Nephron progenitor cell (in vitro differentiated cells): ENCODE measurements at regions not wholly inside any gene's neighbourhood (a gene's known extent, or its start where the extent isn't known, plus 50 kb on each side); places are given as distances from the start of the nearest gene placed in this dataset.

Source experiments
- DNase-seq: peaks from one replicate; pipeline ENCODE4 v3.0.0; 2021
- H3K27ac Mint-ChIP-seq: 2 replicates; pipeline ENCODE4 v1.8.0; 2021; ENCODE audit warnings: mild to moderate bottlenecking, moderate library complexity, mixed read lengths
- H3K27me3 Mint-ChIP-seq: 2 replicates; pipeline ENCODE4 v1.8.0; 2021; ENCODE audit warnings: mild to moderate bottlenecking, low read depth, mixed read lengths; ENCODE audit not compliant: poor library complexity
- H3K36me3 Mint-ChIP-seq: 2 replicates; pipeline ENCODE4 v1.8.0; 2021; ENCODE audit warnings: low read depth, mixed read lengths
- H3K4me1 Mint-ChIP-seq: 2 replicates; pipeline ENCODE4 v1.8.0; 2021; ENCODE audit warnings: mixed read lengths
- H3K4me3 Mint-ChIP-seq: 2 replicates; pipeline ENCODE4 v1.8.0; 2021; ENCODE audit warnings: mild to moderate bottlenecking, moderate library complexity, mixed read lengths
- H3K9me3 Mint-ChIP-seq: 2 replicates; pipeline ENCODE4 v1.8.0; 2021; ENCODE audit warnings: mild to moderate bottlenecking, moderate library complexity, mixed read lengths
- TF ChIP-seq, protein P1 (sequence below): fragments of 200-600 bp; sonication (generic); IDR thresholded peaks from 2 replicates; pipeline ENCODE4 v1.5.0; 2021; ENCODE audit warnings: antibody characterized with exemption

DNA sequence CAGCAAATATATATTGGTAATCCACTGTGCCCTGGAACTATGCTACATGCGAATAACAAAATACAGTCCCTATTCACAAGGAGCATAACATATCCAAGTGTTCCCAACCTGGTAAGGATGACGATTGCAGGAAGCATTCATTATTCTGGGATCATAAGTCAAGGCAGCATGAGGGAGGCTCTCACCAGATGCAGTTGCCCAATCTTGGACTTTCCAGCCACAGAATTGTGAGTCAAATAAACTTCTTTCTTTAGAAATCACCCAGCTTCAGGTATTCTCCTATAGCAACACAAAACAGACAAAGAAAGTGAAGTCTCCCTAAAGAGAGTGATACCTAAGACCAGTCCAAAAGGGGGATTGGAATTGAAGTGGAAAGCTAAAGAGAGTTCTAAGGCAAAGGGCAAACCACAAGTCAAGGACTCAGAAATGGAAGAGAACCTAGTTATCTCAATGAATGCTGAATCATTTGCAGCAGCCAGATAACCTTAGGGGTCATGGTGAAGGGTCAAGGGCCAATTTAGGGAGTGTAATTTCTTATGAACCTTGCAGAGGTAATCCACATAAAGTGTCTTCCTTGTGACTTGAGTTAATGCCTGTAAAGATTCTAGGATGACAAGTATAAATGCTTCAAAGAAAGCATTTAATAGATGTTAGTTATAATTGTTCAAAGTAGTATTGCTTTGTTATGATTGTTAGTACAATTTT lies 103.1 kb upstream of the PCDH7 start:
- no peak overlapping the region for H3K4me3 Mint-ChIP-seq
- H3K36me3 Mint-ChIP-seq, result no peaks in the 10 kb centered on the region
- no peaks in the 10 kb centered on the region for H3K27me3 Mint-ChIP-seq
- H3K9me3 Mint-ChIP-seq, result no peaks in the 10 kb centered on the region
- H3K27ac Mint-ChIP-seq, result no peak overlapping the region
- DNase-seq, result no peak
- TF ChIP-seq, protein P1, sequence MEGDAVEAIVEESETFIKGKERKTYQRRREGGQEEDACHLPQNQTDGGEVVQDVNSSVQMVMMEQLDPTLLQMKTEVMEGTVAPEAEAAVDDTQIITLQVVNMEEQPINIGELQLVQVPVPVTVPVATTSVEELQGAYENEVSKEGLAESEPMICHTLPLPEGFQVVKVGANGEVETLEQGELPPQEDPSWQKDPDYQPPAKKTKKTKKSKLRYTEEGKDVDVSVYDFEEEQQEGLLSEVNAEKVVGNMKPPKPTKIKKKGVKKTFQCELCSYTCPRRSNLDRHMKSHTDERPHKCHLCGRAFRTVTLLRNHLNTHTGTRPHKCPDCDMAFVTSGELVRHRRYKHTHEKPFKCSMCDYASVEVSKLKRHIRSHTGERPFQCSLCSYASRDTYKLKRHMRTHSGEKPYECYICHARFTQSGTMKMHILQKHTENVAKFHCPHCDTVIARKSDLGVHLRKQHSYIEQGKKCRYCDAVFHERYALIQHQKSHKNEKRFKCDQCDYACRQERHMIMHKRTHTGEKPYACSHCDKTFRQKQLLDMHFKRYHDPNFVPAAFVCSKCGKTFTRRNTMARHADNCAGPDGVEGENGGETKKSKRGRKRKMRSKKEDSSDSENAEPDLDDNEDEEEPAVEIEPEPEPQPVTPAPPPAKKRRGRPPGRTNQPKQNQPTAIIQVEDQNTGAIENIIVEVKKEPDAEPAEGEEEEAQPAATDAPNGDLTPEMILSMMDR, result no peak
- no peaks in the 10 kb centered on the region for H3K4me1 Mint-ChIP-seq

DNA sequence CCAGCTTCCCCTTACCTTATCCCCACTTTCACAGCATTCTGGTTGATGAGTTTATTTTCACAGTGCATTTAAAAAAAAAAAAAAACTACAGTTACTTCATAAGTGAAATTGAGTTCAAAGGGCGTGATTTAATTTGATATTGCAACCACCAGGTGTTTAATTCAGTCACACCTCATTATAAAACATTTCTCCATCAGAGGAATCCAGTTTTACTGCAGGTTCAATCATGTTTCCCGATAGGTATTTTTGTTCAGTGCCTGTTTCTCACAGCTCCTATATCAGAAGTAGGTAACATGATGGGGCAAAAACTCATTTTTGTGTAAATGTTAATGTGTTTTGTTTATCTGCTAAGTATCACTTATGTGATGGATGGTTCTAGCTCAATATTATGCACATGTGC lies 102.3 kb upstream of the PCDH7 start:
- no peaks in the 10 kb centered on the region for H3K36me3 Mint-ChIP-seq
- no peaks in the 10 kb centered on the region for H3K4me1 Mint-ChIP-seq
- H3K27ac Mint-ChIP-seq, result no peak overlapping the region
- H3K9me3 Mint-ChIP-seq, result no peaks in the 10 kb centered on the region
- H3K4me3 Mint-ChIP-seq, result no peak overlapping the region
- TF ChIP-seq, protein P1, result no peak
- H3K27me3 Mint-ChIP-seq, result no peaks in the 10 kb centered on the region
- DNase-seq, result no peak

DNA sequence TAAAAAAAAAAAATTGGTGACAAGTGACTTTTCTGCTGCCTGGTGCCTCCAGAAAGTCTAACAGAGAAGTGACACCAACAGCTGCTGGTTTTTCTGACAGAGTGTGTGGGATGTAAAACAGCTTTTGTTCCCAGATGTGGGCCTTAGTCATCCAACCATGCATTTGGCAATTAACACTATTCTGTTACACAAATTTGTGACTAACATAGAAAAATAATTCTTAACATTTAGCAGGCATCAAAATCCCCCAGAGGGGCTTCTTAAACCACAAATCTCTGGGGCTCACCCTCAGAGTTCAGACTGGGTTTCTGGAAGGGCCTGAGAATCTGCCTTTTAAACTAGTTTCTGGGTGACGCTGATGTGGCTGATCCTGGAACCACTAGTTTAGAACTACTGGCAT lies 100.5 kb upstream of the PCDH7 start:
- H3K27ac Mint-ChIP-seq, result no peak overlapping the region
- H3K9me3 Mint-ChIP-seq, result no peaks in the 10 kb centered on the region
- no peaks in the 10 kb centered on the region for H3K36me3 Mint-ChIP-seq
- H3K4me3 Mint-ChIP-seq, result no peak overlapping the region
- no peaks in the 10 kb centered on the region for H3K27me3 Mint-ChIP-seq
- no peak for DNase-seq
- TF ChIP-seq, protein P1, result no peak
- no peaks in the 10 kb centered on the region for H3K4me1 Mint-ChIP-seq

DNA sequence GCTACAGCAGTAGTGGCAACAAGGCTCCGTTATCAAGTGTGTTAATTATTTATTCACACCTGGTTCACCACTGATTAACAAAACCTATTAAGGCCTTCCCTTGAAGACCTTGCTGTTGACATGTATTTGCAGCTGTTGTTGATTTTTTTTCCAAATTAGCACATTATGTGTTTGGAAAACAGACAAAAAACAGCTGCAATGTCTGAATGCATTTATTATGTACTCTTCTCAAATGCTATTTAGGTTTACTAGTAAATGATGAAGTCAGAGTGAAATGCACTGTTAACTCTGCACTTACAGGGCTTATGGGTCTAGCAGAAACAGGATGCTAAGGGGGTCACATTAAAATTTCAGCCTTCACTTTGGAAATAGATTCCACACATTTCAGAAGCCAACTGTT lies 99.5 kb upstream of the PCDH7 start:
- Mint-ChIP-seq H3K9me3 (no peaks in the 10 kb centered on the region), H3K27me3 (no peaks in the 10 kb centered on the region), H3K36me3 (no peaks in the 10 kb centered on the region), H3K4me1 (no peaks in the 10 kb centered on the region), H3K4me3 (no peak overlapping the region), H3K27ac (no peak overlapping the region)
- TF ChIP-seq, protein P1, result no peak
- no peak for DNase-seq

DNA sequence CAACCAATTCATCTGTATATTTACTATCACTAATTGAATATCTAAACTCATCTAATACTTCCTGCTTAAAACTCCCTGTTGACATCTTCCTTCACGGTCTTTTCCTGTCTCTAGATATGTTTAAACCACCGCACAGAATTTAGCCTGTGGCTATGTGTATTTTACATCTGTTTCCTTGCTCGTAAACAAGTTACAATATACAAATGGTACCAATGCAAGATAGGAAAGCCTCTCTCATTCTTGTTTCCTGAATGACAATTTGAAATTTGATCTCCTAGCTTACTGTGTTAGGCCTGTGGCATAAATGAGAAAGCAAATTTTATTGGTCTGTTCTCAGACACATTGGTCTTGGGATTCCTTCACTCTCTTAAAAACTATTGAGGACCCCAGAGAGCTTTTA lies 89.7 kb upstream of the PCDH7 start:
- Mint-ChIP-seq H3K36me3 (no peaks in the 10 kb centered on the region), H3K27ac (no peak overlapping the region), H3K27me3 (no peaks in the 10 kb centered on the region), H3K9me3 (peaks cover 4% of the 10 kb centered on the region), H3K4me3 (no peak overlapping the region), H3K4me1 (no peaks in the 10 kb centered on the region)
- no peak for DNase-seq
- TF ChIP-seq, protein P1, result no peak

DNA sequence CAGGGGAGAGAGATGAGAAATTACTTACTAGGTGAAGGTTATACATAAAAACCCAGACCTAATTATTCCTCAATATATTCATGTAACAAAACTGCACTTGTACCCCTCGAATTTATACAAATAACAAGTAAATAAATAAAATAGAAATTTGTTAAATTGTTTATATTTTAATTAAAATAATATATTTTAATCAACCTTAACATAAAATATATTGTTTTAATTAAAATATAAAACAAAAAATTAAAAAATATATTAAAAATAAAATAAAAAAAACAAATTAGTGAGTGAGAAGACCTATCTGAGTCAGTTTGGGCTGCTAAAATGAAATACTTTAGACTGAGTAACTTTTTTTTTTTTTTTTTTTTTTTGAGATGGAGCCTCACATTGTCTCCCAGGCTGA lies 87.4 kb upstream of the PCDH7 start:
- Mint-ChIP-seq H3K36me3 (no peaks in the 10 kb centered on the region), H3K9me3 (peaks cover 4% of the 10 kb centered on the region), H3K27me3 (no peaks in the 10 kb centered on the region), H3K27ac (no peak overlapping the region), H3K4me3 (no peak overlapping the region), H3K4me1 (no peaks in the 10 kb centered on the region)
- no peak for DNase-seq
- TF ChIP-seq, protein P1, result no peak
